ENCODE measurements at regions not wholly inside any gene's neighbourhood (a gene's known extent, or its start where the extent isn't known, plus 50 kb on each side); places are given as distances from the start of the nearest gene placed in this dataset.

GRCh38 chr10:49458869-49459268, 63.0 kb upstream of the DRGX start:
- TF ChIP-seq POLR2A (IDR thresholded peaks at IDR 0.05) = no peak
- TF ChIP-seq, protein P1, sequence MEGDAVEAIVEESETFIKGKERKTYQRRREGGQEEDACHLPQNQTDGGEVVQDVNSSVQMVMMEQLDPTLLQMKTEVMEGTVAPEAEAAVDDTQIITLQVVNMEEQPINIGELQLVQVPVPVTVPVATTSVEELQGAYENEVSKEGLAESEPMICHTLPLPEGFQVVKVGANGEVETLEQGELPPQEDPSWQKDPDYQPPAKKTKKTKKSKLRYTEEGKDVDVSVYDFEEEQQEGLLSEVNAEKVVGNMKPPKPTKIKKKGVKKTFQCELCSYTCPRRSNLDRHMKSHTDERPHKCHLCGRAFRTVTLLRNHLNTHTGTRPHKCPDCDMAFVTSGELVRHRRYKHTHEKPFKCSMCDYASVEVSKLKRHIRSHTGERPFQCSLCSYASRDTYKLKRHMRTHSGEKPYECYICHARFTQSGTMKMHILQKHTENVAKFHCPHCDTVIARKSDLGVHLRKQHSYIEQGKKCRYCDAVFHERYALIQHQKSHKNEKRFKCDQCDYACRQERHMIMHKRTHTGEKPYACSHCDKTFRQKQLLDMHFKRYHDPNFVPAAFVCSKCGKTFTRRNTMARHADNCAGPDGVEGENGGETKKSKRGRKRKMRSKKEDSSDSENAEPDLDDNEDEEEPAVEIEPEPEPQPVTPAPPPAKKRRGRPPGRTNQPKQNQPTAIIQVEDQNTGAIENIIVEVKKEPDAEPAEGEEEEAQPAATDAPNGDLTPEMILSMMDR (IDR thresholded peaks at IDR 0.05) = no peak

Measured in Peyer's patch (tissue), 4 donors.